Activated CD4-positive, alpha-beta T cell treated with anti-CD3 and anti-CD28 coated beads for 4 hours (primary cell): ENCODE measurements at regions not wholly inside any gene's neighbourhood (a gene's known extent, or its start where the extent isn't known, plus 50 kb on each side); places are given as distances from the start of the nearest gene placed in this dataset.

Experiments
- DNase-seq, 2 donors: peaks; one replicate each; pipeline ENCODE4 v3.0.0-alpha.2; 2020

DNA sequence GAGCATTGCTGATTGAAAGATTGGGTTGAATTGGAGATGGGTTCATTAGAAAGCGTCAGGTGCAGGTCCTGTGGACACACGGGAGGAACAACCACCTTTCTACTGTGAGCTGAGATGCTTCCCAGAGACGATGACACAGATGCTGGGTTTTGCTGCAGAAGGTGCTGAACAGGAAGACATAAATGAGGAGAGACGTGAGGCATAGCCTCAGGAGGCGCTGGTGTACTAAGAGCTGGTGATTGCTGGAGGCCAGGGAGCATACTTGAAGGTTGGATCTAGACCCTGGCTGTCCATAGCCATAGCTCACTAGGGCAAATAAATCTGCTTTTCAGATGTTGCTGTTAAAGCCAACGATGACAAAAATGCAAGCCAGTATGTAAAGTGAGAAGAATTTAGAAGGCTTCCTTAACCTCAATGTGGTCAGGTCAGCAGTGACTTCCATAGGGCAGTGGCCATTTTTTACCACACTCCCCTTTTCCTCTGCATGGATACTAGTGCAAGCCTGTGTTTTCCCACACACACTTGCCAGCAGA, 153.7 kb downstream of the SOX11 start:
- no peak for DNase-seq

DNA sequence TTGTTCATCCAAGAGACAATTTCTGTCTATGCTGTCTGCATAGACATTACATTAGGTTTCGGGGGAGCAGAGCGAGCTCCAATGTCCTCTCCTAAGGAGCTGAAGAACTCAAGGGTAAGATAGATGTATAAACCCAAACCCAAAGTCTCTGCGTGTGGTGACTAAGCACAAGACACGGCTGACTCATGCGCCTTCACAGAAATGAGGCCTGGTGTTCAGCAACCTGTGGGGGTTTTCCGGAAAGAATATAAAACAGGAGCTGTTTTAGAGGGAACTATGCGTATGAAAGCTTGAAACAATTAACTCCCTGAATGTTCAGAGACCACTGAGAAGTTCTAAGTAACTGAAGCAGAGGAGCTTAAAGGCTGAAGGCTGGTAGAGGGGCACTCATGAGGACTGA, 154.7 kb downstream of the SOX11 start:
- no peak for DNase-seq

GRCh38 chr2:5849562-5849961, 157.4 kb downstream of the SOX11 start:
- DNase-seq: no peak

DNA sequence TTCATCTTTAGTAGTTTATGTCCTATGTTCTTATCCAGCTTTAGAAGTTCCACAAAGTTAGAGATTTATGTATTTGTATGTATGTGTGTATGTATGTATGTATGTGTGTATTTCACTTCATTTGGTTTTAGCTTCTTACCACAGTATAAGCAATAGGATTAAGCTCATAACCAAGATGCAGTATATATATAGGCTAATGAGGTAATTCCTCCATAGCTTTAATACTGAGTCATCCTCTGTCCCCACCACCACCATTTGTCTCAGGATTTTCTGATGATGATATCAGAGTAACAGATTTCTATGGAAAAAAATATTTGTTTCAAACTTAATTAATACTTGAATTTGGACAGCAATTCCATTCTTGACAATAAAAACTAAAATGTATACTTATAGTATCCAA, 159.2 kb downstream of the SOX11 start:
- DNase-seq: no peak

DNA sequence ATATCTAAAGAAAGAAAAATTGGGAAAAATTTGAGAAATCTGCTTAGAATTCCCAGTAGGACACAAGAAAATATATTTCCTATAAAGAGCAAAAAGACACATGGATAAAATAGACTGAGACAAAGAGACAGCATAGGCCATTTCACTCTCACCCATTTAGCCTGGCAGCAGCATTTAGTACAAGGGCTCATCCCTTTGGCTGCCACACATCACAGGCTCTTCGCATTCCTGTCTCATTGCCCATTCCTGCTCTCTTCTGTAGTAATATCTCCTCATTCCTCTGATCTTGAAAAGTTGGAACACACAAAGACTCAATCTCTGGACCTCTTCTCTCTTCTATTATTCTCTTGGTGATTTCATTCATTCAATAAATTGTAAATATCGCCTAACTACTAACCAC, 162.6 kb downstream of the SOX11 start:
- no peak for DNase-seq

- no peak for DNase-seq
Observed at GRCh38 chr2:5867056-5867455, 174.9 kb downstream of the SOX11 start.

DNA sequence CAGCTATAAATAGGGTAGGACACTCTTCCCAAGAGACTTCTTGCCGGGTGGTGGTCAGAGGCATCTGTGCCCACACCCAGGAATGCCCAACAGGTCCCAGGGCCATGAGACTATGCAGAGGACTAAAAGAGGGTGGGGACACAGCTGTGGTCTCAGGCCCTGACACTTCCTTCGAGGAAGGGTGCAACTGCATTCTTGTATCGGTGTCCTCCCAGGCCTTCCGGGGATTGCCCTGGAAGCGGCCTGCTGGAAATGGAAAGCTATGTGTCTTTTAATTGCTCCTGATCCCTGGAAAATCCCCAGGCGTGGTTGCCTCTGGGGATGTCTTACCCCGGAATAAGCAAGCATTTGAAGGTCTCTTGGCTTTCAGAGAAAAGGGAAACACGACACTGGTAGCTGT, 176.7 kb downstream of the SOX11 start:
- no peak for DNase-seq

DNA sequence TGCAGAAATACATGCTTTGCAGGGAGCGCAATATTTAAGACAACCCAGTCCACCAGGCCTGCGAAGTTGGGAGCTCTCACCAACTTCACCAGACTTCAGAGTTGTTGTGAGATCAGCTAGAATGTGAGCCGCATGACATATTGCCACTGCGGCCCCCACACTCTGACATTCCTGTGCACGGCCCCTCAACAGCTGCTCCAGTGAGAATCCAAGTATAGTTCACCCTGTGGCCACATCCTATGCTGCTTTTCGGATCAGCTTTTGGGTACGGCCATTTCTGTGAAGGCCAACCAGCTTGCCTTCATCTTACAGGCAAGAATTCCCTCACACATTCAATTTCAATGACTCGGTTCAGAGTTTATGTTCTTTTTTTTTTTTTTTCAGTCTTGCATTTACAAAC, 177.8 kb downstream of the SOX11 start:
- no peak for DNase-seq

- no peak for DNase-seq
Observed at GRCh38 chr2:5877360-5877759, 185.2 kb downstream of the SOX11 start.

DNA sequence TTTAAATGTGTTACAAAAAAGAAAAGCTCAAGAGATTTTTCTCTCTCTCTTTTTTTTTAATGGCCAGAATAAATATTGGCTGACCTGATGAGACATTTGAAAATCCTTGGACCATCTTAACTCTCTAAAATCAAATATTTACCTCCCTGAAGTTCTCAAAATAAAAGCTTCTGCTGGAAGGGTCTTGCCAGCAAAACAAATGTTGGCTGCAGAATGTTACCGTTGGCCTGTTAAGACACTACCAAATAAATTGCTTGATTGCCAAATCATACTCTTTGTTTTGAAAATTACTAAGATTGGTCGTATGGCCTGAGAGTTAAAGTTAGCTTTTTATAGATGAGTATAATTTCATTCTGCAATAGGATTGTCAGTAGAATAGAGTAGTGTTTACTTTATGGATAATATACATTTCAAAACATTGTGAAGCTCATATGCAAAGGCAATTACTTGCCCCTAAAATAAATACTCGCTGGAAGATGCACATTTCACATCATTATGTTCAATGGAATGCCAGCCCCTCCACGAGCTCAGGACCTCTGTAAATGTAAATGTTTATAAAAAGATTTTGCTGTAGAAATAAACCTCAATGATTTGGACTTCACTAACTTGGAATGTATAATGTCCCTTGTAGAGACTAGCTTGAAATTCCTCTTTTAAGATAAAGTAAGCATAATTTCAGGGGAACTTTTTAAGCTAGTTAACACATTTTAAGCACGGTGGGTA, 193.4 kb downstream of the SOX11 start:
- DNase-seq: no peak

- DNase-seq: no peak
Observed at GRCh38 chr2:5886462-5886861, 194.3 kb downstream of the SOX11 start.

DNA sequence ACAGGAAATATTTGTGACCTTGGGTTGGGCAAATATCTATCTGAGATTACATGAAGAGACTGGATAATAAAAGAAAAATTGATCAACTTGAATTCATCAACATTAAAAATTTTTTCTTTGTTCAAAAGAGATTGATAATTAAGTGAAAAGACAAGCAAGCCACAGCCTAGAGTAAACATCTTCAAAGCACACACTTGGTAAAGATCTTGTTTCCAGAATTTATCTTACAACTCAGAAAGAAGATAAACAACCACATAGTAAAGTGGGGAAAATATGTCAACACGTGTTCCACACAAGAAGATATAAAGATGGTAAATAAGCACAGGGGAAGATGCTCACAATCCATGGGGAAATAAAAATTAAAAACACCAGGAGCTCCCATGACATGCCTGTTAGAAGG, 195.9 kb downstream of the SOX11 start:
- DNase-seq: no peak

DNA sequence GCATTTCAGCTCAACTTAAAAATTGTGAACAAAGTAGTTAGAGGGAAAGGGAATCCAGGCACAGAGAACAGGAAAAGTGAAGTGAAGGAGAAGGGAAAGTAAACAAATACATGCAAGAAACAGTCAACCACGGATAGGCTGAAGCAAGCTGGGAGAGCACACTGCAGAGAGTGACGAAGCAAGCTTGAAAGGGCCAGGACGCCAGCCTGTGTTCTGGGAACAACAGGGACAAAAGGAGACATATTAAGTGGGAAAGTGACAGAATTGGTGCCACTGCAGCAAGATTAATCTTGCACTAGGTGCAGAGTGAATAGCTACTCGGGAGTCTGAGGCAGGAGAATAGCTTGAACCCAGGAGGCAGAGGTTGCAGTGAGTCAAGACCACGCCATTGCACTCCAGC, 197.3 kb downstream of the SOX11 start:
- DNase-seq: no peak

- no peak for DNase-seq
Observed at GRCh38 chr2:5894355-5894754, 202.2 kb downstream of the SOX11 start.

GRCh38 chr2:5895284-5895683, 203.1 kb downstream of the SOX11 start:
- DNase-seq: no peak

DNA sequence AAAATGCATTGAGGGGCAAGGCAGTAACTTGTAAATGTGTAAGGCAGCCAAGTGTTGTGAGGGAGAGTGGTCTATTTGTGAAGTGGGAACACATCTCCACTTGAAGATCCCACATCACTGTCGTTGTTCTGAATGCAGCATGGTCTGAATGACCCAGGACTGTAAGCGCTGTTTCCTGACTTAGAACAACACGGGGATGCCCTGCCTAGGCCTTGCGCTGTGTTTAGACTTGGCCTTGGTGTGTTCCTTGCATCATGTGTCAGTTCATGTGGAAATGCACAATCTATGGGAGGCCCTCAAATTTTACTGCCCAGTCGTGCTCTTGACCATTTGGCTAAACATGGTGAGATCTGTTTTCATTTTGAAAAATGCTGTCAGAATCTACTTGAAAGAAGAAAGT, 205.1 kb downstream of the SOX11 start:
- no peak for DNase-seq

DNA sequence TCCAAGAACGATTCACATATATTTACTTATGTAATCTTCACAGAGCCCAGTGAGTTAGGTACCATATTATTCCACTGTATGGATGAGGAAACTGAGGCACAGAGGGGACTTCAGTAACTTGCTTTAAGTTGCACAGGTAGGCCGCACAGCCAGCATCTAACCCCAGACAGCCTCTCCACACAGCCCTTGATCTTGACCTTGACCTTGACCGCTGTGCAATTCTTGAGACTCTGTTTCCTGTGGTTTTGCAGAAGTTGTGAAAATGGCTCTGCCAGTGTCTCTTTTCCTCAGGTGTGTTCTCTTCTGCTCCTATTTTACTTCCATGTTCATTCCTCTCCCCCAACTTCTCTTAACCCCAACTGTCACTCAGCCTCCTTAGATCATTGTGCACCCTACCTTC, 206.5 kb downstream of the SOX11 start:
- no peak for DNase-seq

DNA sequence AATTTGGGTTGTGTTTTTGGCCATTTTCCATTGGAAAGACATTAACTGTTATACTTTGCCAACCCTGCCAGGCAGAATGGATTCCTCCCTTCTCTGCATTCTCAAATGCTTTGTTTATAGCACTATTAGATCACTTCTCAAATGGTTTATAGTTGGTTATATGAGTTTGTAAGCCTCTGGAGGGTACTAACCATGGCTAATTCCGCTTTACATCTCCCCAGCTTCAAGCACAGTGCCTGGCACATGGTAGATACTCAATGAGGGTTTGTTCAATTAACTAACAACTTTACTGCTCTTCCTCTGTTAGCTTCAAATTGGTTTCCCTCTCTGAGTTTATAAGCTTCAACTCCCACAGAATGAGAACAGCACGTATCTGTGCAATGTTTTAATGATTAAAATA, 213.5 kb downstream of the SOX11 start:
- no peak for DNase-seq

DNA sequence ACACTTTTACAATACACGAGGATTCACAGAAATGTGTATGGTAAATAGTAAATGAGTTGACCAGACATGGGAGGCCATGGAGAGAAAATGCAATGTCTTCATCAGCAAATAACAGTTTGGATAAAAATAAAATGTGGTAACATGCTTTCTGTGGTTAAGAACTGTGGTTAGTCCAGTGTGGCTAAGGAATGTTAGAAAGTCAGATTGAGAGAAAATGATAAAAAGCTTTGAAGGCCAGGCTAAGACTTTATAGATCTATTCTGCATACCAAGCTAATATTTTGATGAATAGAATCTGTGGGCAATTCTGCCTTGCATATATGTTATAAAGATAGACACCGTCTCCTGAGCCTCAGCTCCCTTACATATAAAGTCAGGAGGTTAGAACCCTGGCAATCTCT, 215.9 kb downstream of the SOX11 start:
- no peak for DNase-seq

DNA sequence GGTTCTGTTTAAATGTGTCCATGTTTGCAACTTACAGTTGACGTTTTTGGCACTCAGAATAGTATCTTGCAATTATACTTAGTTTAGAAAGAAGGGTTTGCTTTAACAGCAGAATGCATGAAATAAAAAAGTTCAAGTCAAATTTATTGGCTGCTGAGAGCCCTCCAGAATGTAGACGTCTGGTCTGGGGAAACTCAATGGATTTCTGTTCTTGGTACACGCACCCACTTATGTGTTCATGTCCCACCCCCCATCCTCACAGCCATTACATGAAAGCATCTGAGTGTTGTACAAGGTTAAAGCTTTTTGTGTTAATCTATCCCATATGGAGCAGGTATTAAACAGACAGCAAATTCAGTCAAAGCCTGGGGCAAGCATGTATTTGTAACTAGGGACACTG, 219.5 kb downstream of the SOX11 start:
- DNase-seq: no peak

- no peak for DNase-seq
Observed at GRCh38 chr2:5913711-5914395, 221.7 kb downstream of the SOX11 start.

DNA sequence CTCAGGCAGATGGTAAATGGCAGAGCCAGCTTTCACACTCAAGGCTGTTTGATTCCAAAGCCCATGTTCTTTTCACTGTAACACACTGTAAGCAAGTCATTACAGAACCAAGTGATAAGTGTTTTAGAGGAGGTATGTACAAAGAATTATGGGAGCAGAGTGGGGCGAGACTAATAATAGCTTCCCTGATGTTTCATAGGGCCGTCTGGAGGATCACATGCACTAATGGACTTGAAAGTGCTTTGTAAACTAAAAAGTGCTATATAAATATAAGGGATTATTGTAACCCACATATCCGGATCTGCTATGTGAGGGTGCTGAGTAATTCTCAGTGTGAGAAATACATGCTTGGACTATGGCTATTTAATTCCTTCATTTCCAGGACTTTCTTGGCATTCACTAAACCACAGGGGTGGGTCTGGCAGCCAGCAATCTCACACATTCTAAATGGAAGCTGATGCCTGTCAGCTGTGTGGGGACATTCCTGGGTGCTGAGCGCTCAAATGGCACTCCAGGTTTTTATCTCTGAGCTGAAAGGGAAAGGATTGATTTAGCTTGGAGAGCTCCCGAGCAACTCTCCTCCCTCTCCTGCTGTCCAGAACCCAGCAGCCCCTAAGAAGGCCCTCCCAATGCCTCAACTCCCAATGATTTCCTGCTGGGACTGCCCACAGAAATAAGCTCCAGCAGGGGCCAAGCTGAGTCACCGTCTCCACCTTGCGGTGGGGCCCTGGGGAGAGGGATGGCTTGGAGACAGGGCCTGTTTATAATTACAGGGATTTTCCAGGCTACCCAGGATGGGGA, 222.8 kb downstream of the SOX11 start:
- DNase-seq: no peak

DNA sequence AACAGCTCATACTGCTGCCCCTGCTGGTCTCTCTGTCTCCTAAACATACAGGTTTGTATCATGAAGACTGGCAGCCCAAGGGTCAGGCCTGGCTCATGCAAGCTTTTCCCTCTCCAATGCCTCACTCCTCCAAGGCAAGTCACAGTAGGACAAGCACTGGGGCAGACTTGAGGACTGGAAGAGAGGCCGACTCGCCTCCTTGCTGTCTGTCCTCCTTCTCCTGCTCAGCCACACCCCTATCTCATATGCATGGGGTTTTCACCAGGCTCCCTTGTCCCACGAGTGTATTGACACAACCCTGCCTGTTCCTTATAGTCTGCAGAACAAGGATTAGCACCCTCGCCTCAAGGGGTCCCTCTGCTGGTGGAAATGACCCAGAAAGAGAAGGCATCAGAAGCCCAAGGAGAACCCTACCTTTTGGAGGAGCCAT, 223.7 kb downstream of the SOX11 start:
- no peak for DNase-seq
